Heart left ventricle (tissue), 13 donors: ENCODE measurements at regions not wholly inside any gene's neighbourhood (a gene's known extent, or its start where the extent isn't known, plus 50 kb on each side); places are given as distances from the start of the nearest gene placed in this dataset.

ENCODE experiments used
- POLR2A ChIP-seq, 2 donors: fragments of 450-650 bp; IDR thresholded peaks; one replicate each; pipeline ENCODE4 v1.6.1; 2017; ENCODE audit warnings: antibody characterized with exemption in 2 of 2, mild to moderate bottlenecking in 2 of 2, moderate library complexity in 2 of 2
- TF ChIP-seq, protein P1 (sequence below), 12 donors: fragments of 200-600 bp; sonication (generic) in 4 of 12; IDR thresholded peaks; one replicate each; pipeline versions ENCODE4 v1.5.0 to v1.8.0; 2018 to 2022; ENCODE audit warnings: antibody characterized with exemption in 12 of 12, mild to moderate bottlenecking in 5 of 12
- donor health status: ischemic (EF 13 %, LVEDD 7.1; RV severe dilation, severe dysfunction).
- donor health status: DM: no; HTN: yes; CAD: no.
- donor health status: DM: no; HTN: no; CAD: no.
- donor health status: ischemic (EF 25% LVEDD 6.9; RV normal size, moderate dysfunction).
- donor health status: ischemic (EF 25% LVEDD 5.7; RV mildly dilated, moderate dysfunction).
- donor health status: ischemic (EF 35%, LVEDD 5.7; RV mildly dilated, moderate dysfunction).
- donor health status: nonischemic (EF 11% LVEDD 7.7; RV severe dilation, severe dysfunction).
- donor health status: DM: yes; HTN: yes; CAD: no.
- donor health status: PGD.
- donor health status: ischemic (EF 29% LVEDD 5.4; RV normal size, mild dysfunction).
- donor health status: nonischemic (EF 23%, LVEDD 6.1; RV moderate dilation, normal function).

DNA sequence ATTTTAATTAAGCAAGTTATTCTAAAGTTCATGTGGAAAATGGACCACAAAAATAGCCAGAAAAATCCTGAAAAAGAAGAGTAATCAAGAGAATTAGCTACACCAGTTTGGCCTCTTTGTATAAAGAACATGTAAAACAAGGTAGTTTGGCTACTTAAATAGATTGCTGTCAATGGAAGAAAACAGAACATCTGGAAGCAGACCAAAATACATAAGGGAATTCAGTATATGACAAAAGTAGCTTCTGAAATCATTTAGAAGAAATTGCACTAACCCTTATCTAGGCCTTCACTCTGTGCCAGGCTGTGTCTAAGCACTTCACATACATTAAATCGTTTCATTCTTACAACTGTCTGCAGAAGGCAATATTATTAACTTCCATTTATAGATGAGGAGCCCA is 156.6 kb downstream of the PRDM6 start:
- TF ChIP-seq, protein P1, sequence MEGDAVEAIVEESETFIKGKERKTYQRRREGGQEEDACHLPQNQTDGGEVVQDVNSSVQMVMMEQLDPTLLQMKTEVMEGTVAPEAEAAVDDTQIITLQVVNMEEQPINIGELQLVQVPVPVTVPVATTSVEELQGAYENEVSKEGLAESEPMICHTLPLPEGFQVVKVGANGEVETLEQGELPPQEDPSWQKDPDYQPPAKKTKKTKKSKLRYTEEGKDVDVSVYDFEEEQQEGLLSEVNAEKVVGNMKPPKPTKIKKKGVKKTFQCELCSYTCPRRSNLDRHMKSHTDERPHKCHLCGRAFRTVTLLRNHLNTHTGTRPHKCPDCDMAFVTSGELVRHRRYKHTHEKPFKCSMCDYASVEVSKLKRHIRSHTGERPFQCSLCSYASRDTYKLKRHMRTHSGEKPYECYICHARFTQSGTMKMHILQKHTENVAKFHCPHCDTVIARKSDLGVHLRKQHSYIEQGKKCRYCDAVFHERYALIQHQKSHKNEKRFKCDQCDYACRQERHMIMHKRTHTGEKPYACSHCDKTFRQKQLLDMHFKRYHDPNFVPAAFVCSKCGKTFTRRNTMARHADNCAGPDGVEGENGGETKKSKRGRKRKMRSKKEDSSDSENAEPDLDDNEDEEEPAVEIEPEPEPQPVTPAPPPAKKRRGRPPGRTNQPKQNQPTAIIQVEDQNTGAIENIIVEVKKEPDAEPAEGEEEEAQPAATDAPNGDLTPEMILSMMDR (IDR thresholded peaks at IDR 0.05) = no peak
- no peak for TF ChIP-seq POLR2A (IDR thresholded peaks at IDR 0.05)
